ENCODE measurements at regions not wholly inside any gene's neighbourhood (a gene's known extent, or its start where the extent isn't known, plus 50 kb on each side); places are given as distances from the start of the nearest gene placed in this dataset.

- Histone ChIP-seq H3K4me3 (ENCODE audit: low read length in 2 of 2) (no peak overlapping the region), H3K4me1 (ENCODE audit: control insufficient read depth, insufficient read depth, low read length) (peaks cover 18% of the 10 kb centered on the region), H3K36me3 (ENCODE audit: control insufficient read depth in 2 of 2, insufficient read depth in 2 of 2, low read length in 2 of 2) (no peaks in the 10 kb centered on the region), H3K27me3 (ENCODE audit: control insufficient read depth in 1 of 2, insufficient read depth in 2 of 2, low read length in 2 of 2) (no peaks in the 10 kb centered on the region), H3K27ac (ENCODE audit: low read length) (no peak overlapping the region), H3K9me3 (ENCODE audit: control insufficient read depth in 2 of 2, low read length in 2 of 2) (no peaks in the 10 kb centered on the region), H3K9ac (ENCODE audit: low read length in 2 of 2) (no peak overlapping the region)
Observed at GRCh38 chr15:70292076-70292760, 194.5 kb upstream of the TLE3 start.

- no peaks in the 10 kb centered on the region for H3K27me3 ChIP-seq (ENCODE audit: control insufficient read depth in 1 of 2, insufficient read depth in 2 of 2, low read length in 2 of 2)
- H3K9ac ChIP-seq (ENCODE audit: low read length in 2 of 2): no peak overlapping the region
- H3K27ac ChIP-seq (ENCODE audit: low read length): no peak overlapping the region
- H3K36me3 ChIP-seq (ENCODE audit: control insufficient read depth in 2 of 2, insufficient read depth in 2 of 2, low read length in 2 of 2): no peaks in the 10 kb centered on the region
- no peak overlapping the region for H3K4me3 ChIP-seq (ENCODE audit: low read length in 2 of 2)
- H3K4me1 ChIP-seq (ENCODE audit: control insufficient read depth, insufficient read depth, low read length): peaks cover 18% of the 10 kb centered on the region
- H3K9me3 ChIP-seq (ENCODE audit: control insufficient read depth in 2 of 2, low read length in 2 of 2): no peaks in the 10 kb centered on the region
Observed at GRCh38 chr15:70291305-70292075, 193.8 kb upstream of the TLE3 start.

- Histone ChIP-seq H3K4me1 (ENCODE audit: control insufficient read depth, insufficient read depth, low read length) (peaks cover 26% of the 10 kb centered on the region), H3K36me3 (ENCODE audit: control insufficient read depth in 2 of 2, insufficient read depth in 2 of 2, low read length in 2 of 2) (no peaks in the 10 kb centered on the region), H3K4me3 (ENCODE audit: low read length in 2 of 2) (no peak overlapping the region), H3K9ac (ENCODE audit: low read length in 2 of 2) (no peak overlapping the region), H3K27me3 (ENCODE audit: control insufficient read depth in 1 of 2, insufficient read depth in 2 of 2, low read length in 2 of 2) (no peaks in the 10 kb centered on the region), H3K27ac (ENCODE audit: low read length) (no peak overlapping the region), H3K9me3 (ENCODE audit: control insufficient read depth in 2 of 2, low read length in 2 of 2) (no peaks in the 10 kb centered on the region)
Observed at GRCh38 chr15:70290708-70291107, 193.0 kb upstream of the TLE3 start.

- H3K36me3 ChIP-seq (ENCODE audit: control insufficient read depth in 2 of 2, insufficient read depth in 2 of 2, low read length in 2 of 2): no peaks in the 10 kb centered on the region
- no peaks in the 10 kb centered on the region for H3K27me3 ChIP-seq (ENCODE audit: control insufficient read depth in 1 of 2, insufficient read depth in 2 of 2, low read length in 2 of 2)
- H3K4me1 ChIP-seq (ENCODE audit: control insufficient read depth, insufficient read depth, low read length): peaks cover 28% of the 10 kb centered on the region
- no peaks in the 10 kb centered on the region for H3K9me3 ChIP-seq (ENCODE audit: control insufficient read depth in 2 of 2, low read length in 2 of 2)
- H3K27ac ChIP-seq (ENCODE audit: low read length): no peak overlapping the region
- no peak overlapping the region for H3K9ac ChIP-seq (ENCODE audit: low read length in 2 of 2)
- H3K4me3 ChIP-seq (ENCODE audit: low read length in 2 of 2): no peak overlapping the region
Observed at GRCh38 chr15:70289191-70289955, 191.7 kb upstream of the TLE3 start.

GRCh38 chr15:70286113-70286806 is 188.5 kb upstream of the TLE3 start:
- H3K36me3 ChIP-seq (ENCODE audit: control insufficient read depth in 2 of 2, insufficient read depth in 2 of 2, low read length in 2 of 2): no peaks in the 10 kb centered on the region
- no peak overlapping the region for H3K27ac ChIP-seq (ENCODE audit: low read length)
- H3K9ac ChIP-seq (ENCODE audit: low read length in 2 of 2): no peak overlapping the region
- H3K4me1 ChIP-seq (ENCODE audit: control insufficient read depth, insufficient read depth, low read length): peaks cover 22% of the 10 kb centered on the region
- H3K27me3 ChIP-seq (ENCODE audit: control insufficient read depth in 1 of 2, insufficient read depth in 2 of 2, low read length in 2 of 2): no peaks in the 10 kb centered on the region
- no peaks in the 10 kb centered on the region for H3K9me3 ChIP-seq (ENCODE audit: control insufficient read depth in 2 of 2, low read length in 2 of 2)
- H3K4me3 ChIP-seq (ENCODE audit: low read length in 2 of 2): no peak overlapping the region

- H3K4me1 ChIP-seq (ENCODE audit: control insufficient read depth, insufficient read depth, low read length): peaks cover 15% of the 10 kb centered on the region
- H3K27ac ChIP-seq (ENCODE audit: low read length): no peak overlapping the region
- H3K4me3 ChIP-seq (ENCODE audit: low read length in 2 of 2): no peak overlapping the region
- no peaks in the 10 kb centered on the region for H3K9me3 ChIP-seq (ENCODE audit: control insufficient read depth in 2 of 2, low read length in 2 of 2)
- no peaks in the 10 kb centered on the region for H3K36me3 ChIP-seq (ENCODE audit: control insufficient read depth in 2 of 2, insufficient read depth in 2 of 2, low read length in 2 of 2)
- H3K27me3 ChIP-seq (ENCODE audit: control insufficient read depth in 1 of 2, insufficient read depth in 2 of 2, low read length in 2 of 2): no peaks in the 10 kb centered on the region
- H3K9ac ChIP-seq (ENCODE audit: low read length in 2 of 2): no peak overlapping the region
Observed at GRCh38 chr15:70284438-70285214, 186.9 kb upstream of the TLE3 start.

- Histone ChIP-seq H3K4me1 (ENCODE audit: control insufficient read depth, insufficient read depth, low read length) (peaks cover 10% of the 10 kb centered on the region), H3K9me3 (ENCODE audit: control insufficient read depth in 2 of 2, low read length in 2 of 2) (no peaks in the 10 kb centered on the region), H3K27ac (ENCODE audit: low read length) (no peak overlapping the region), H3K9ac (ENCODE audit: low read length in 2 of 2) (no peak overlapping the region), H3K36me3 (ENCODE audit: control insufficient read depth in 2 of 2, insufficient read depth in 2 of 2, low read length in 2 of 2) (no peaks in the 10 kb centered on the region), H3K27me3 (ENCODE audit: control insufficient read depth in 1 of 2, insufficient read depth in 2 of 2, low read length in 2 of 2) (no peaks in the 10 kb centered on the region), H3K4me3 (ENCODE audit: low read length in 2 of 2) (no peak overlapping the region)
Observed at GRCh38 chr15:70283511-70283910, 185.8 kb upstream of the TLE3 start.

- no peak overlapping the region for H3K9ac ChIP-seq (ENCODE audit: low read length in 2 of 2)
Observed at GRCh38 chr15:70281811-70282307, 184.1 kb upstream of the TLE3 start.

GRCh38 chr15:70281261-70281810 is 183.6 kb upstream of the TLE3 start:
- Histone ChIP-seq H3K4me1 (ENCODE audit: control insufficient read depth, insufficient read depth, low read length) (peaks cover 8% of the 10 kb centered on the region), H3K36me3 (ENCODE audit: control insufficient read depth in 2 of 2, insufficient read depth in 2 of 2, low read length in 2 of 2) (no peaks in the 10 kb centered on the region), H3K27me3 (ENCODE audit: control insufficient read depth in 1 of 2, insufficient read depth in 2 of 2, low read length in 2 of 2) (no peaks in the 10 kb centered on the region), H3K9me3 (ENCODE audit: control insufficient read depth in 2 of 2, low read length in 2 of 2) (no peaks in the 10 kb centered on the region), H3K27ac (ENCODE audit: low read length) (no peak overlapping the region), H3K9ac (ENCODE audit: low read length in 2 of 2) (no peak overlapping the region), H3K4me3 (ENCODE audit: low read length in 2 of 2) (no peak overlapping the region)

More at GRCh38 chr15:70281811-70282307, 184.1 kb upstream of the TLE3 start:
- Histone ChIP-seq H3K27ac (ENCODE audit: low read length) (no peak overlapping the region), H3K4me1 (ENCODE audit: control insufficient read depth, insufficient read depth, low read length) (peaks cover 10% of the 10 kb centered on the region), H3K9me3 (ENCODE audit: control insufficient read depth in 2 of 2, low read length in 2 of 2) (no peaks in the 10 kb centered on the region), H3K36me3 (ENCODE audit: control insufficient read depth in 2 of 2, insufficient read depth in 2 of 2, low read length in 2 of 2) (no peaks in the 10 kb centered on the region), H3K4me3 (ENCODE audit: low read length in 2 of 2) (no peak overlapping the region), H3K27me3 (ENCODE audit: control insufficient read depth in 1 of 2, insufficient read depth in 2 of 2, low read length in 2 of 2) (no peaks in the 10 kb centered on the region)
